SH-SY5Y (cell line): ENCODE measurements at regions not wholly inside any gene's neighbourhood (a gene's known extent, or its start where the extent isn't known, plus 50 kb on each side); places are given as distances from the start of the nearest gene placed in this dataset.

Experiments
- GATA2 ChIP-seq: IDR thresholded peaks from 2 replicates; pipeline ENCODE4 v1.6.1; 2011; ENCODE audit warnings: mild to moderate bottlenecking, low read depth, low read length
- GATA3 ChIP-seq: IDR thresholded peaks from 2 replicates; pipeline ENCODE4 v1.6.1; 2011; ENCODE audit warnings: low read depth, mild to moderate bottlenecking, low read length, moderate library complexity

DNA sequence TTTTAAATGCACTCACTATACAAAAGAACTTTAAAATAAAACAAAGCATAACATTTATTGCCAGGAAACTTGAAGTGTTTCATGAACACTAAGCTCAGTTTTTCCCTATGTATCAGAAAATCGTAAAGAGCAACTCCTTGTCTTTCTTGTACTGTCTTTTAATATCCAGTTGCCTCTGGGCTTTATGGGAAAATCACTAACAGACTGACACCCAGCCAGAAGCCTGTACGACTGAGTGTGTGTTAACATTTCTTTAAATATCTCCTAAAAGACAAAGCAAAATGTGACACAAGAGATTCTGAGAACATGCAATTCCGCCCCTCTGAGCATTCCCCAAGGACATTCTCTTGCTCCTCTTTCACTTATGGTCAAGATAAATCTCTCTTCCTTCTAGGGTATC is 347.5 kb upstream of the DPYD start:
- no peak for TF ChIP-seq GATA3
- no peak for TF ChIP-seq GATA2
